DOHH2 (cell line): ENCODE measurements at regions not wholly inside any gene's neighbourhood (a gene's known extent, or its start where the extent isn't known, plus 50 kb on each side); places are given as distances from the start of the nearest gene placed in this dataset.
A peak's percentile ranks its signal among the peaks of the same experiment; 100 is the strongest.

Experiments
- H3F3A ChIP-seq: fragments of 200-600 bp; sonication (generic), shearing (Covaris generic); 2 replicates; pipeline ENCODE4 v1.6.0; 2016; ENCODE audit warnings: antibody characterized with exemption, mild to moderate bottlenecking; ENCODE audit not compliant: control insufficient read depth, insufficient read depth
- H3K27ac ChIP-seq: fragments of 200-600 bp; sonication (generic); 2 replicates; pipeline ENCODE4 v1.5.1; 2014; ENCODE audit warnings: low read depth, mild to moderate bottlenecking, low read length, moderate library complexity
- H3K27me3 ChIP-seq: fragments of 200-600 bp; sonication (generic); 2 replicates; pipeline ENCODE4 v1.6.1; 2014; ENCODE audit warnings: mild to moderate bottlenecking, low read length, mixed read lengths; ENCODE audit not compliant: control insufficient read depth
- H3K36me3 ChIP-seq: fragments of 200-600 bp; sonication (generic); 2 replicates; pipeline ENCODE4 v1.6.1; 2014; ENCODE audit warnings: mild to moderate bottlenecking, low read length, moderate library complexity, mixed read lengths; ENCODE audit not compliant: control insufficient read depth
- H3K4me1 ChIP-seq: fragments of 200-600 bp; sonication (generic); 2 replicates; pipeline ENCODE4 v1.6.1; 2014; ENCODE audit warnings: mild to moderate bottlenecking, low read length, mixed read lengths; ENCODE audit not compliant: control insufficient read depth
- H3K4me2 ChIP-seq: fragments of 200-600 bp; sonication (generic); 2 replicates; pipeline ENCODE4 v1.6.0; 2014; ENCODE audit warnings: mild to moderate bottlenecking, low read length, moderate library complexity
- H3K4me3 ChIP-seq: fragments of 200-600 bp; sonication (generic); 2 replicates; pipeline ENCODE4 v1.5.1; 2014; ENCODE audit warnings: mild to moderate bottlenecking, low read length, mixed read lengths
- H3K79me2 ChIP-seq: fragments of 200-600 bp; sonication (generic); 2 replicates; pipeline ENCODE4 v1.6.1; 2014; ENCODE audit warnings: mild to moderate bottlenecking, low read length, mixed read lengths; ENCODE audit not compliant: control insufficient read depth
- H3K9me2 ChIP-seq: fragments of 200-600 bp; sonication (generic); replicated peaks from 2 replicates; pipeline ENCODE4 v1.6.1; 2014; ENCODE audit warnings: mild to moderate bottlenecking, low read length, mixed read lengths; ENCODE audit not compliant: control insufficient read depth
- H3K9me3 ChIP-seq: fragments of 200-600 bp; sonication (generic); 2 replicates; pipeline ENCODE4 v1.6.1; 2014; ENCODE audit warnings: antibody characterized with exemption, low read length, mixed read lengths; ENCODE audit not compliant: control insufficient read depth, insufficient read depth
- H4K20me1 ChIP-seq: fragments of 200-600 bp; sonication (generic); 2 replicates; pipeline ENCODE4 v1.6.0; 2014; ENCODE audit warnings: low read depth, mild to moderate bottlenecking, antibody characterized with exemption, low read length, moderate library complexity; ENCODE audit not compliant: control insufficient read depth, insufficient read depth
- CTCF ChIP-seq: fragments of 200-600 bp; sonication (generic); IDR thresholded peaks from one replicate; pipeline ENCODE4 v1.5.1; 2014; ENCODE audit warnings: antibody characterized with exemption, mild to moderate bottlenecking, low read depth, low read length; ENCODE audit not compliant: poor library complexity, severe bottlenecking
- EZH2phosphoT487 ChIP-seq: fragments of 200-600 bp; sonication (generic); IDR thresholded peaks from 2 replicates; pipeline ENCODE4 v1.6.1; 2017; ENCODE audit warnings: borderline replicate concordance, mild to moderate bottlenecking, antibody characterized with exemption, low read length, moderate library complexity, mixed read lengths

GRCh38 chr1:204746838-204747442 lies 61.4 kb upstream of the LRRN2 start:
- no peak overlapping the region for H3K4me3 ChIP-seq
- H3F3A ChIP-seq: no peaks in the 10 kb centered on the region
- no peak overlapping the region for H3K27ac ChIP-seq
- no peak overlapping the region for H3K4me2 ChIP-seq
- TF ChIP-seq CTCF (peak; percentile 88), EZH2phosphoT487 (no peak)
- H3K27me3 ChIP-seq: peaks cover 7% of the 10 kb centered on the region; the same call in 1 of the 2 replicates
- no peaks in the 10 kb centered on the region for H3K79me2 ChIP-seq
- H3K9me3 ChIP-seq: no peaks in the 10 kb centered on the region
- no peaks in the 10 kb centered on the region for H3K4me1 ChIP-seq
- H3K9me2 ChIP-seq: no peaks in the 10 kb centered on the region
- no peaks in the 10 kb centered on the region for H3K36me3 ChIP-seq
- H4K20me1 ChIP-seq: no peaks in the 10 kb centered on the region

DNA sequence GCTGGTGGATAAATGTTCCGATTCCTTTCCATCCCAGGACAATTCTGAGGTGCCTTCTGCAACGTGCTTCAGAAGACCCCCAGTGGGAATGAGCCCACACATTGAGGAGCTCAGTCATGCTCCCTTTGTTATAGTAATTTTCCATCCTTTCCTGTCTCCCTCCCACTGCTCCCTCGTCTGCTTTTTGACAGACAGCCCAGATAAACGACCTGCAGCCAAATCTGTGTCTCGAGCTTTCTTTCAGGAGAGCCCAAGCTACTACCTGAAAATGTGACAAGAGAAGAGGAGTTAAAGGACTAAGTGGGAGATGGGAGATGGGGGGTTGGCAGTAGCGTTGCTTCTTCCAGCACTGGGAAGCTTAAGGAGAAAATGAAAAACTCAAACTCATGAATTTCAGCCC lies 65.9 kb upstream of the LRRN2 start:
- Histone ChIP-seq H3K4me1 (no peaks in the 10 kb centered on the region), H3K27me3 (no peaks in the 10 kb centered on the region), H3K36me3 (no peaks in the 10 kb centered on the region), H4K20me1 (no peaks in the 10 kb centered on the region), H3F3A (no peaks in the 10 kb centered on the region), H3K27ac (no peak overlapping the region), H3K79me2 (no peaks in the 10 kb centered on the region), H3K4me2 (no peak overlapping the region), H3K9me3 (no peaks in the 10 kb centered on the region), H3K9me2 (no peaks in the 10 kb centered on the region), H3K4me3 (no peak overlapping the region)
- TF ChIP-seq EZH2phosphoT487: no peak
- no peak for TF ChIP-seq CTCF

- no peak overlapping the region for H3K4me3 ChIP-seq
- no peaks in the 10 kb centered on the region for H3K27me3 ChIP-seq
- no peak overlapping the region for H3K27ac ChIP-seq
- no peaks in the 10 kb centered on the region for H4K20me1 ChIP-seq
- H3K4me1 ChIP-seq: no peaks in the 10 kb centered on the region
- no peaks in the 10 kb centered on the region for H3F3A ChIP-seq
- no peak for TF ChIP-seq EZH2phosphoT487
- TF ChIP-seq CTCF: no peak
- no peaks in the 10 kb centered on the region for H3K36me3 ChIP-seq
- no peaks in the 10 kb centered on the region for H3K9me3 ChIP-seq
- H3K79me2 ChIP-seq: no peaks in the 10 kb centered on the region
- no peaks in the 10 kb centered on the region for H3K9me2 ChIP-seq
- no peak overlapping the region for H3K4me2 ChIP-seq
Measured at GRCh38 chr1:204751883-204752687, 66.5 kb upstream of the LRRN2 start.
